ENCODE measurements at regions not wholly inside any gene's neighbourhood (a gene's known extent, or its start where the extent isn't known, plus 50 kb on each side); places are given as distances from the start of the nearest gene placed in this dataset.

GRCh38 chr6:28725890-28726348, 197.9 kb downstream of the TRIM27 start:
- TF ChIP-seq POLR2AphosphoS5 (IDR thresholded peaks at IDR 0.05; ENCODE audit: low read depth, low read length) = no peak
- TF ChIP-seq SIN3A (IDR thresholded peaks at IDR 0.05; ENCODE audit: borderline replicate concordance, insufficient read depth, low read length) = no peak
- TF ChIP-seq REST (IDR thresholded peaks at IDR 0.05; ENCODE audit: insufficient read depth in 1 of 2, low read depth in 2 of 2, low read length in 2 of 2) = no peak
- no peak for TF ChIP-seq FOXP2 (optimal IDR thresholded peaks at IDR 0.05; ENCODE audit: borderline replicate concordance, extremely low read depth, extremely low read length, insufficient read depth)
- no peak for TF ChIP-seq TAF1 (IDR thresholded peaks at IDR 0.05; ENCODE audit: borderline replicate concordance, insufficient read depth, low read length)

GRCh38 chr6:28726569-28727309, 197.0 kb downstream of the TRIM27 start:
- TF ChIP-seq TAF1 (IDR thresholded peaks at IDR 0.05; ENCODE audit: borderline replicate concordance, insufficient read depth, low read length) = no peak
- TF ChIP-seq POLR2AphosphoS5 (IDR thresholded peaks at IDR 0.05; ENCODE audit: low read depth, low read length) = no peak

GRCh38 chr6:28727559-28728211, 196.1 kb downstream of the TRIM27 start:
- TF ChIP-seq TAF1 (IDR thresholded peaks at IDR 0.05; ENCODE audit: borderline replicate concordance, insufficient read depth, low read length) = no peak
- no peak for TF ChIP-seq POLR2AphosphoS5 (IDR thresholded peaks at IDR 0.05; ENCODE audit: low read depth, low read length)
- TF ChIP-seq SIN3A (IDR thresholded peaks at IDR 0.05; ENCODE audit: borderline replicate concordance, insufficient read depth, low read length) = no peak
- TF ChIP-seq REST (IDR thresholded peaks at IDR 0.05; ENCODE audit: insufficient read depth in 1 of 2, low read depth in 2 of 2, low read length in 2 of 2) = no peak
- no peak for TF ChIP-seq FOXP2 (optimal IDR thresholded peaks at IDR 0.05; ENCODE audit: borderline replicate concordance, extremely low read depth, extremely low read length, insufficient read depth)

- TF ChIP-seq POLR2AphosphoS5 (IDR thresholded peaks at IDR 0.05; ENCODE audit: low read depth, low read length) = no peak
- TF ChIP-seq FOXP2 (optimal IDR thresholded peaks at IDR 0.05; ENCODE audit: borderline replicate concordance, extremely low read depth, extremely low read length, insufficient read depth) = no peak
- TF ChIP-seq REST (IDR thresholded peaks at IDR 0.05; ENCODE audit: insufficient read depth in 1 of 2, low read depth in 2 of 2, low read length in 2 of 2) = no peak
Measured at GRCh38 chr6:28729501-28730402, 194.0 kb downstream of the TRIM27 start.

GRCh38 chr6:28732052-28732451, 191.7 kb downstream of the TRIM27 start:
- TF ChIP-seq REST (IDR thresholded peaks at IDR 0.05; ENCODE audit: insufficient read depth in 1 of 2, low read depth in 2 of 2, low read length in 2 of 2) (peak; percentile 34 to 69; a peak in 2 of 4 replicates), SIN3A (IDR thresholded peaks at IDR 0.05; ENCODE audit: borderline replicate concordance, insufficient read depth, low read length) (no peak)
